ENCODE measurements at regions not wholly inside any gene's neighbourhood (a gene's known extent, or its start where the extent isn't known, plus 50 kb on each side); places are given as distances from the start of the nearest gene placed in this dataset.

DNA sequence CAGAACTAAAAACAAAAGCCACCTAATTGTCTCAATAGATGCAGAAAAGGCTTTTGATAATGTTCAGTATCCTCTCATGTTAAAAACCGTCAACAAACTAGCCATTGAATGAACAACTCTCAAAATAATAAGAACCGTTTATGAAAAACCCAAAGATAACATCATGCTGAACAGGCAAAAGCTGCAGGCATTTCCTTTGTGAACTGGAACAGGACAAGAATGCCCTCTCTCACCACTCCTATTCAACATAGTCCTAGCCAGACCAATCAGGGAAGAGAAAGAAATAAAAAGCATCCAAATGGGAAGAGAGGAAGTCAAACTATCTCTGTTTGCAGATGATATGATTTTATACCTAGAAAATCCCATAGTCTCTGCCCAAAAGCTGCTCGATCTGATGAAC, 179.6 kb upstream of the EDNRB start:
- TF ChIP-seq, protein P1, sequence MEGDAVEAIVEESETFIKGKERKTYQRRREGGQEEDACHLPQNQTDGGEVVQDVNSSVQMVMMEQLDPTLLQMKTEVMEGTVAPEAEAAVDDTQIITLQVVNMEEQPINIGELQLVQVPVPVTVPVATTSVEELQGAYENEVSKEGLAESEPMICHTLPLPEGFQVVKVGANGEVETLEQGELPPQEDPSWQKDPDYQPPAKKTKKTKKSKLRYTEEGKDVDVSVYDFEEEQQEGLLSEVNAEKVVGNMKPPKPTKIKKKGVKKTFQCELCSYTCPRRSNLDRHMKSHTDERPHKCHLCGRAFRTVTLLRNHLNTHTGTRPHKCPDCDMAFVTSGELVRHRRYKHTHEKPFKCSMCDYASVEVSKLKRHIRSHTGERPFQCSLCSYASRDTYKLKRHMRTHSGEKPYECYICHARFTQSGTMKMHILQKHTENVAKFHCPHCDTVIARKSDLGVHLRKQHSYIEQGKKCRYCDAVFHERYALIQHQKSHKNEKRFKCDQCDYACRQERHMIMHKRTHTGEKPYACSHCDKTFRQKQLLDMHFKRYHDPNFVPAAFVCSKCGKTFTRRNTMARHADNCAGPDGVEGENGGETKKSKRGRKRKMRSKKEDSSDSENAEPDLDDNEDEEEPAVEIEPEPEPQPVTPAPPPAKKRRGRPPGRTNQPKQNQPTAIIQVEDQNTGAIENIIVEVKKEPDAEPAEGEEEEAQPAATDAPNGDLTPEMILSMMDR (conservative IDR thresholded peaks at IDR 0.05; ENCODE audit: low read length), result no peak
- TF ChIP-seq EZH2phosphoT487 (IDR thresholded peaks at IDR 0.05; ENCODE audit: borderline replicate concordance), result no peak

All from Loucy (cell line).